ENCODE measurements at regions not wholly inside any gene's neighbourhood (a gene's known extent, or its start where the extent isn't known, plus 50 kb on each side); places are given as distances from the start of the nearest gene placed in this dataset.

- TF ChIP-seq TAF1 (IDR thresholded peaks at IDR 0.05; ENCODE audit: borderline replicate concordance, low read depth, low read length) (no peak), POLR2AphosphoS5 (IDR thresholded peaks at IDR 0.05; ENCODE audit: low read depth, low read length) (no peak), POLR2A (IDR thresholded peaks at IDR 0.05; ENCODE audit: low read depth, low read length) (no peak)
Measured at GRCh38 chrX:115940888-115941332, 229.6 kb upstream of the AGTR2 start.

All from GM12892 (cell line).